Gastrocnemius medialis (tissue), 4 donors: ENCODE measurements at regions not wholly inside any gene's neighbourhood (a gene's known extent, or its start where the extent isn't known, plus 50 kb on each side); places are given as distances from the start of the nearest gene placed in this dataset.

Source experiments
- ATAC-seq, 2 donors: fragments of 150-250 bp; one replicate each; pipeline ENCODE4 v1.9.1; 2016
- DNase-seq, 2 donors: peaks; one replicate each; pipeline ENCODE4 v3.0.0-alpha.2; 2019
- H3K27ac ChIP-seq, 4 donors: fragments of 200-600 bp; sonication (generic); 1 replicate in 1 of 4; 2 replicates in 3 of 4; pipeline ENCODE4 v1.5.1; 2016 to 2018; ENCODE audit warnings: mild to moderate bottlenecking in 2 of 4, moderate library complexity in 1 of 4
- H3K27me3 ChIP-seq, 3 donors: fragments of 200-600 bp; sonication (generic) in 2 of 3; 1 replicate in 1 of 3; 2 replicates in 2 of 3; pipeline versions ENCODE4 v1.5.1 to v1.6.0; 2016 to 2019; ENCODE audit warnings: mild to moderate bottlenecking in 1 of 3, moderate library complexity in 1 of 3
- H3K36me3 ChIP-seq, 2 donors: fragments of 200-600 bp; sonication (generic) in 1 of 2; one replicate each; pipeline ENCODE4 v1.5.1; 2017 to 2018
- H3K4me1 ChIP-seq, 2 donors: fragments of 200-600 bp; sonication (generic) in 1 of 2; one replicate each; pipeline ENCODE4 v1.5.1; 2016 to 2017; ENCODE audit warnings: mild to moderate bottlenecking in 2 of 2
- H3K4me3 ChIP-seq, 4 donors: fragments of 200-600 bp; sonication (generic) in 3 of 4; 1 replicate in 1 of 4; 2 replicates in 3 of 4; pipeline ENCODE4 v1.5.1; 2016 to 2019; ENCODE audit warnings: mild to moderate bottlenecking in 2 of 4
- H3K9me3 ChIP-seq, 3 donors: fragments of 200-600 bp; sonication (generic) in 2 of 3; 1 replicate in 1 of 3; 2 replicates in 2 of 3; pipeline ENCODE4 v1.5.1; 2016 to 2019
- POLR2A ChIP-seq, 2 donors: fragments of 450-650 bp; IDR thresholded peaks; one replicate each; pipeline ENCODE4 v1.6.1; 2017; ENCODE audit warnings: antibody characterized with exemption in 2 of 2, mild to moderate bottlenecking in 2 of 2, moderate library complexity in 2 of 2
- in situ Hi-C, 4 donors: fragments of 200-750 bp; cut with MboI; loops; one replicate each; pipeline versions ENCODE4 v1.15.0 to v1.8.0; 2017; ENCODE audit warnings: low sequenced_read_pairs in 4 of 4
- intact Hi-C: fragments of 100-400 bp; cut with DNase I; formaldehyde crosslinking; loops from one replicate; pipeline ENCODE4 v1.15.1; 2023; ENCODE audit warnings: low total_unique reads
- TF ChIP-seq, protein P1 (sequence below), 5 experiments: fragments of 450-650 bp in 3 of 5; fragments of 200-600 bp in 2 of 5; sonication (generic) in 2 of 5; IDR thresholded peaks in 4 of 5; conservative IDR thresholded peaks in 1 of 5; 1 replicate in 4 of 5; 2 replicates in 1 of 5; pipeline ENCODE4 v1.5.1; 2016 to 2019; ENCODE audit warnings: antibody characterized with exemption in 5 of 5, mild to moderate bottlenecking in 3 of 5, moderate library complexity in 3 of 5

DNA sequence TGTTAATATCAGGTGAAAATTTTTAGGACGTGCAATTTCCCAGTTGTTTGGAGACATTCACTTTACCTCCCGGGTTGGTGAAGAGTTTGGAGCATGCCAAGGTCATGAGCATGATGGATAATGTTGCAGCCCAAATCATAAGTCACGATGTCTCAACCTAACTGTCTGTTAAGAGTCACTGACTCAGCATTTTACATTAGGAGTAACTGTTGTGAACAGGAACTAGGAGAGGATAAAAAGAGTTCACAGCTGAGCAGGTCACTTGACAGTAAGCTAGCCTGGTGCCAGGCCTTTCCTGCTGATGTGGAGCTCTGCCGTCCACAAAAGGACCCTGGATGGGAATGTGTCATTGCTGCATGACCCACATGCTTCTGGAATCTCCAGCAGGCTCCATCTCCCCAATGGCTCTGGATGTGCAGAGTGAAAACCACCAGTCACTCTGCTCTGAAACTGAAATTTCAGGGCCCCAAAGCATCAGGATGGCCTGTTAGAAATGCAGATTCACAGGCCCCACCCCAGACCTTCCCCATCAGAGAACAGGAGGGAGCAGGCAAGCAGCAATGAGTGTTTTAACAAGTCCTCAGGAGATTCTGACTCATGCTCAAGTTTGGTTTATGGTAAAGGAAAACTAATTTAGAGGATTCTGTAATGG is 371.6 kb upstream of the MAF start:
- peaks cover 0 to 24% of the 10 kb centered on the region in 2 donors for H3K4me1 ChIP-seq
- TF ChIP-seq, protein P1, sequence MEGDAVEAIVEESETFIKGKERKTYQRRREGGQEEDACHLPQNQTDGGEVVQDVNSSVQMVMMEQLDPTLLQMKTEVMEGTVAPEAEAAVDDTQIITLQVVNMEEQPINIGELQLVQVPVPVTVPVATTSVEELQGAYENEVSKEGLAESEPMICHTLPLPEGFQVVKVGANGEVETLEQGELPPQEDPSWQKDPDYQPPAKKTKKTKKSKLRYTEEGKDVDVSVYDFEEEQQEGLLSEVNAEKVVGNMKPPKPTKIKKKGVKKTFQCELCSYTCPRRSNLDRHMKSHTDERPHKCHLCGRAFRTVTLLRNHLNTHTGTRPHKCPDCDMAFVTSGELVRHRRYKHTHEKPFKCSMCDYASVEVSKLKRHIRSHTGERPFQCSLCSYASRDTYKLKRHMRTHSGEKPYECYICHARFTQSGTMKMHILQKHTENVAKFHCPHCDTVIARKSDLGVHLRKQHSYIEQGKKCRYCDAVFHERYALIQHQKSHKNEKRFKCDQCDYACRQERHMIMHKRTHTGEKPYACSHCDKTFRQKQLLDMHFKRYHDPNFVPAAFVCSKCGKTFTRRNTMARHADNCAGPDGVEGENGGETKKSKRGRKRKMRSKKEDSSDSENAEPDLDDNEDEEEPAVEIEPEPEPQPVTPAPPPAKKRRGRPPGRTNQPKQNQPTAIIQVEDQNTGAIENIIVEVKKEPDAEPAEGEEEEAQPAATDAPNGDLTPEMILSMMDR (IDR thresholded peaks at IDR 0.05 in 4 of 5, conservative IDR thresholded peaks at IDR 0.05 in 1 of 5), result no peak
- TF ChIP-seq POLR2A (IDR thresholded peaks at IDR 0.05), result no peak
- in situ Hi-C loops, result no loop called here
- H3K27me3 ChIP-seq, result no peaks in the 10 kb centered on the region
- no peaks in the 10 kb centered on the region for H3K36me3 ChIP-seq
- peak overlapping the region in 2 of 4 donors; percentile 18 to 71 for H3K27ac ChIP-seq
- DNase-seq (peak in 1 of 2 donors; percentile 25), ATAC-seq (peak; percentile 77 to 84)
- intact Hi-C loops, result no loop called here
- H3K9me3 ChIP-seq, result no peaks in the 10 kb centered on the region
- no peak overlapping the region for H3K4me3 ChIP-seq

DNA sequence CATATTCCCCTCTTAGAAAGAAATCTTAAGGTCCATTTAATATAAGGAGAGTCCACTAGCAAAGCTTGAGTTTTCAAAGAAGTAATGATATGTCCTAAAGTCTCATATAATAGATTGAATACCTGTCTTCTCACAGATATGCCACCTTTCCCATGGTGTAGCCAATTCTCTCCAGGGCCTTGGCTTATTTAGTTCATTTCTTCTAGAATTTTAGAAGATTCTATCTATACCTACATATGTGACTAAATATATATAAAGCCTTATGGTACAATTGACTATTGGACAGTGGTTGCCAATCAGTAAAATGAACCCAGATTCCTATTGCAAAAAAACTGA is 370.7 kb upstream of the MAF start:
- Histone ChIP-seq H3K36me3 (no peaks in the 10 kb centered on the region), H3K4me1 (peaks cover 0 to 24% of the 10 kb centered on the region in 2 donors), H3K27me3 (no peaks in the 10 kb centered on the region), H3K9me3 (no peaks in the 10 kb centered on the region), H3K27ac (peak overlapping the region in 3 of 4 donors; percentile 4 to 71 (median 46)), H3K4me3 (no peak overlapping the region)
- DNase-seq (no peak), ATAC-seq (no peak)
- TF ChIP-seq POLR2A (IDR thresholded peaks at IDR 0.05), result no peak
- intact Hi-C loops, result no loop called here
- in situ Hi-C loops, result no loop called here

DNA sequence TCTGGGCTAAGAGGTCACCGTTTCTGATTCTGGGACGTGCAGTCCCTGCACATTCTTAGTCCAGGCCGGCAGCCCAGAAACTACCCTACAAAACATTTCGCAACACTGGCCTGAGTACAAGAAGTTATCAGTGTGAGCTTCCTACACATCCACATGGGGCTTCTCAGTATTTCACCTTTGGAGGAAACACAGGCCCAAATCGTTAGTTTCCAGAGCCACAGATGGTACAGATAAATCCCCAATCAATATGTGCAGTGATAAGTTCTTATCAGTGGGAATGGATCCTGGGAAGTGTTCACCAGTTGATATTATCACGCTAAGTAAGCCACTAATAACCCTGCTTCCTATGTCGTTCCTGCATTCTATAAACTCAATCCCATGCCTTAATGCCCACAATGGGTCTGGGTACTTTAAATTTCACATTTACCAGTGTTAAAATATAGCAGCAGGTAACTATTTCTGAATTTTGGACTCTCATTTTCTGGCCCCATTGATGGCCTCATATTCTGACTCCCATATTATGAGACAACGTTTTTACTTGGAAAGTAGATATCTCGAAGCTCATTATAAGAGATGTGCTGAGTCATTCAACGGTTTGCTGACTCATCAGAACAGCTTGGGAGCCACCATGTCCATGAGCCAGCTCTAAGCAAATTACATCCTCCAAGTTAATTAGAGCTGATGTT is 370.2 kb upstream of the MAF start:
- Histone ChIP-seq H3K27ac (peak overlapping the region in 3 of 4 donors; percentile 4 to 71 (median 46)), H3K27me3 (no peaks in the 10 kb centered on the region)
- DNase-seq, result peak; percentile 52 to 71

DNA sequence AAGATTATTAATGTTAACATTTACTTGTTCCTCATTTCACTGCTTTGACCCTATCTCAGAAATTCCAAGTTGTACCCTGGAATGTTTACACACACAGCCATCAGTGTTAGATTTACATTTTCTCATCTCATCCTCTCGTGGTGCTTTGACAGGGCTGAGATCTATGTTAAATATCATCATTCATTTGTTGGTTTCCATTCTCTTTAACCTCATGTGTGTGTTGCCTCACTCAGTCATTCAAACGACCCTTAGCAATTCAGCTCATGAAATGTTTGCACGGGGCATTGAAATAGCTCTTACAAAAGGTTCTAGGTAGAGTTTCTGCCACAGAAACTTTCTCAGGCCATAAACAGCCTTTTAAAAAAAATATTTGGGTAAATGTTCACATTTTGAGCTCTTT is 369.6 kb upstream of the MAF start:
- ATAC-seq (peak in 1 of 2 donors; percentile 14), DNase-seq (no peak)
- intact Hi-C loops, result no loop called here
- H3K4me1 ChIP-seq, result peaks cover 0 to 24% of the 10 kb centered on the region in 2 donors
- in situ Hi-C loops, result no loop called here
- no peaks in the 10 kb centered on the region for H3K27me3 ChIP-seq
- no peak overlapping the region for H3K4me3 ChIP-seq
- H3K27ac ChIP-seq, result peak overlapping the region in 2 of 4 donors; percentile 40 to 71
- no peaks in the 10 kb centered on the region for H3K9me3 ChIP-seq
- H3K36me3 ChIP-seq, result no peaks in the 10 kb centered on the region
- TF ChIP-seq POLR2A (IDR thresholded peaks at IDR 0.05), result no peak
- TF ChIP-seq, protein P1 (IDR thresholded peaks at IDR 0.05 in 4 of 5, conservative IDR thresholded peaks at IDR 0.05 in 1 of 5), result no peak

More for the DNA sequence above, 370.2 kb upstream of the MAF start:
- in situ Hi-C loops, result no loop called here
- TF ChIP-seq, protein P1 (IDR thresholded peaks at IDR 0.05 in 4 of 5, conservative IDR thresholded peaks at IDR 0.05 in 1 of 5), result no peak
- no peak for TF ChIP-seq POLR2A (IDR thresholded peaks at IDR 0.05)
- Histone ChIP-seq H3K4me3 (no peak overlapping the region), H3K4me1 (peaks cover 0 to 24% of the 10 kb centered on the region in 2 donors), H3K36me3 (no peaks in the 10 kb centered on the region), H3K9me3 (no peaks in the 10 kb centered on the region)
- intact Hi-C loops, result no loop called here
- peak; percentile 84 to 91 for ATAC-seq

DNA sequence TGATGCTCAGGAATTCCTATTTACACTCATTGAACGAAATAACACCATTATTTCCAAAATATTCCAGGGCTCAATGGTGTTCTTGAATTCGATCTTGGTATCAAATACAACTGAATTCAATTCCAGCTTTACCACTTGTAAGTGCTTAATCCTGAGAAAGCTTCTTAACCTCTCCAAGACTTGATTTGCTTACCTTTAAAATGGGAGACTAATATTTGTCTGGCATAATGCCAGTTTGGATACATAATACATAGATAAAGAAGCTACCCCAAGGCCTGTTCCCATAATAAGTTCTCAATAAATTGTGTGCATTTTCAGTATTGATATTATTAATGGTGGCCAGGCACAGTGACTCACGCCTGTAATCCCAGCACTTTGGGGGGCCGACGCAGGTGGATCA is 368.9 kb upstream of the MAF start:
- H3K27ac ChIP-seq, result no peak overlapping the region

More for the DNA sequence above, 368.9 kb upstream of the MAF start:
- no peak for DNase-seq
- in situ Hi-C loops (no loop called here), intact Hi-C loops (no loop called here)
- Histone ChIP-seq H3K9me3 (no peaks in the 10 kb centered on the region), H3K27me3 (no peaks in the 10 kb centered on the region), H3K4me3 (no peak overlapping the region), H3K36me3 (no peaks in the 10 kb centered on the region), H3K4me1 (peaks cover 0 to 24% of the 10 kb centered on the region in 2 donors)
- ATAC-seq, result no peak
- TF ChIP-seq, protein P1 (IDR thresholded peaks at IDR 0.05 in 4 of 5, conservative IDR thresholded peaks at IDR 0.05 in 1 of 5), result no peak
- TF ChIP-seq POLR2A (IDR thresholded peaks at IDR 0.05), result no peak
